Brain microvascular endothelial cell (primary cell): ENCODE measurements at regions not wholly inside any gene's neighbourhood (a gene's known extent, or its start where the extent isn't known, plus 50 kb on each side); places are given as distances from the start of the nearest gene placed in this dataset.

Source experiments
- DNase-seq: peaks from one replicate; pipeline ENCODE4 v3.0.0-alpha.2; 2020
- H3K27ac ChIP-seq: fragments of 250-450 bp; sonication (Bioruptor Pico); 2 replicates; pipeline ENCODE4 v1.5.1; 2020; ENCODE audit warnings: mild to moderate bottlenecking, moderate library complexity
- H3K27me3 ChIP-seq: fragments of 250-450 bp; sonication (Bioruptor Pico); replicated peaks from 2 replicates; pipeline ENCODE4 v1.5.1; 2020; ENCODE audit warnings: mild to moderate bottlenecking
- H3K36me3 ChIP-seq: fragments of 250-450 bp; sonication (Bioruptor Pico); replicated peaks from 2 replicates; pipeline ENCODE4 v1.5.1; 2020; ENCODE audit warnings: mild to moderate bottlenecking
- H3K4me3 ChIP-seq: 2 replicates; pipeline ENCODE4 v1.5.1; 2011; ENCODE audit warnings: low read depth, mild to moderate bottlenecking, control low read depth, low read length, moderate library complexity
- CTCF ChIP-seq: IDR thresholded peaks from 2 replicates; pipeline ENCODE4 v1.5.1; 2011; ENCODE audit warnings: low read depth, mild to moderate bottlenecking, moderate library complexity, low read length, control low read depth, inconsistent platforms; ENCODE audit errors: missing control alignments
- in situ Hi-C: cut with HindIII; loops from 2 replicates; pipeline ENCODE4 v1.10.0; 2017; ENCODE audit warnings: low sequenced_read_pairs, low pct_ligation_motif_present

DNA sequence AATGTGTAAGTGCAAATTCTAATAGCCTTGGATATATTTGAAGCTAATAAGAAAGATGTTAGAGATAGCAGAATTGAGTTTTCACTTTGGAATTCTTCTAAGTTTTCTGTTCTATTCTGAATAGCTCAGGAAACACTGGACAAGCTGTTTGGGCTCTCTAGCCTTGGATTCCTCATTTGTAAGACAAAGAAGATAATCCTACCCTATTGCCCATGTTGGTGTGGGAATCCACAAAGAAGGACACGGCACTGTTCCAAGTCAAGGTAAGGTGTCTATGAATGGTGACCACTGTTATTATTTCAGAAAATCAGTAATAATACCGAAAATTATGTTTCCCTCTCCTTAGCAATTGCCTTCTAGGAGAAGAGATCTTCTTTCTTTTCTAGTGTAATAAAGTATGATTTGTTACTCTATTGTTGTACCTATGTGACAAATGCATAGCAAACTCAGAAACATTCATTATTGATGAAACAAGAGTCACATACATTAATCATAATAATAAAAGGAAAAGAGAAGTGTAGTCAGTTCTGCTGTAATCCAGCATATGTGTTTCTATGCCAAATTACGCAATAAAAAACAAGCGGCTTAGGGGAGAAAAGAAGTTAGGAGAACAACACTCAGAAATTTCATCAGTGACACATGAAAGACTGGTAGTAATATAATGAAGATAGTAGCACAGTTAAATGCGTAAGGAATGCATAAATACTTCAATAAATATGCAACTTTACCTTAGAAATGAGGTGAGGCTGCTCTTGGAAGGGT is 1012.3 kb upstream of the PHF14 start:
- no peak for TF ChIP-seq CTCF
- DNase-seq, result no peak
- Histone ChIP-seq H3K27ac (no peak overlapping the region), H3K36me3 (no peaks in the 10 kb centered on the region), H3K4me3 (no peak overlapping the region), H3K27me3 (no peaks in the 10 kb centered on the region)
- in situ Hi-C loops, result no loop called here

DNA sequence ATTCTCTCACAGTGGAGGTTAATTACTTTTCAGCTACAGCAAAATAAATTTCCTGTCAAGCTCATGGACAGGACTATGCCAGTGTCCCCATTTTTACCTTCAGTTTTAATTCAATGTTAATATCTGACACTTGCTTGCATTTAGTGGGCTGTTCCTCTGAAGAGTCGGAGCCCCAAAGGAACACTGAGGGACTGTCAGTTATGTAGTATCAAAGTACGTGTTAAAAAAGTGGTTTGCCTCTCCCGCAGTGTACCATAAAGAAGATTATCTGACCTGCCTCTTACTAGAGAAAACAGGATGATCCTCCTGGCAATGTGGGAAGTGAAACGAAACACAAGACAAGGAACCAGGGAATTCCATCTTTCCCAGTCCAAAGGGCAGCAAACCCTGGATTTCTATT is 1010.9 kb upstream of the PHF14 start:
- H3K27ac ChIP-seq, result no peak overlapping the region
- no peak for TF ChIP-seq CTCF
- H3K27me3 ChIP-seq, result no peaks in the 10 kb centered on the region
- in situ Hi-C loops, result no loop called here
- DNase-seq, result no peak
- H3K36me3 ChIP-seq, result no peaks in the 10 kb centered on the region
- no peak overlapping the region for H3K4me3 ChIP-seq

DNA sequence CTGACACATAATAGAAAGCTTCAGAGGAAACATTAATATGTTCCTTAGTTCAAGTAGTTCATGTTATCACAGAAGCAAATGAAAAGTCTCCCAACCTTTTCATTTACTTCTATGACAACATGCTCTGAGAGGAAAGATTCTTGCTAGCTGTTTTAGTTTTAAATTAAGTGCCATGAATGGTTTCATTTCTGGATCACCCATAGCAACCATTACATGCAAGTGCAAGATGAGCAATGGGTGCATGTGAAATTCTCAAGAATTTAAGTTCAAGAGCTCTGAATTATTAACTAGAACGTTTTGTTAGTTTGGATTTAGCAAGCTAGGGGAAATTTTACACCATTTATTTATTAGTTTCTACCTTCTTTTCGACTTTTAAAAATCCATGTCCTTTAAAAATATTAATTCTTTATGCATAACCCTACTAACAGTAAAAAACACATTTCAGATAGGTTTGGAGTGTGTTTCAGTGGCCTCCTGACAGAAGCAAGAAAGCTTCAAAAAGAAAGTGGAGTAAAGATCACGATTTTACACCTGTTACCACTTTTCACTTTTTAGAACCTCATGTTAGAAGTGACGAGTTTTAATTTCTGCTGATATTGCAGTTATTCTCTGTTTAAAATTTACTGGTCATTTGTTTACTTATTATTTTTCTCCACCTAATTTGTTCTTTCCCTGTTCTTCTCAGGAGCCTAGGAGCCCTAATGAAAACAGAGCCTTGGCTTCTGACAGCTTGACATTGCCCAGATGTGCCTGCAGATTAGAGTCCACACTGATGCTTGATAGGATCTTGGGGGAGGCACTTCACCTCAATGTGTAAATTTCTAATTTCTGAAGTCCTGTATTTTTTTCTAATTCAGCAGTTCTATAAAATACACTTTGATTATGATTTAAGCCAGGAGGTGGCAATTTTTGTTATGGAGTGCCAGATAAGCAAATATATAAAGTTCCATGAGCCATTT is 995.3 kb upstream of the PHF14 start:
- H3K4me3 ChIP-seq, result no peak overlapping the region

GRCh38 chr7:9981742-9982349 is 991.8 kb upstream of the PHF14 start:
- Histone ChIP-seq H3K36me3 (no peaks in the 10 kb centered on the region), H3K27me3 (no peaks in the 10 kb centered on the region), H3K27ac (no peak overlapping the region), H3K4me3 (no peak overlapping the region)
- in situ Hi-C loops, result no loop called here
- no peak for DNase-seq
- TF ChIP-seq CTCF, result no peak

More for the DNA sequence above, 995.3 kb upstream of the PHF14 start:
- Histone ChIP-seq H3K27ac (no peak overlapping the region), H3K27me3 (no peaks in the 10 kb centered on the region), H3K36me3 (no peaks in the 10 kb centered on the region)
- DNase-seq, result no peak
- no peak for TF ChIP-seq CTCF
- in situ Hi-C loops, result no loop called here

GRCh38 chr7:9983048-9983447 is 990.6 kb upstream of the PHF14 start:
- no peak for DNase-seq
- TF ChIP-seq CTCF, result no peak
- Histone ChIP-seq H3K27ac (no peak overlapping the region), H3K4me3 (no peak overlapping the region), H3K27me3 (no peaks in the 10 kb centered on the region), H3K36me3 (no peaks in the 10 kb centered on the region)
- in situ Hi-C loops, result no loop called here
